Thyroid gland (tissue), 4 donors: ENCODE measurements at regions not wholly inside any gene's neighbourhood (a gene's known extent, or its start where the extent isn't known, plus 50 kb on each side); places are given as distances from the start of the nearest gene placed in this dataset.

Source experiments
- DNase-seq, 2 donors: peaks; one replicate each; pipeline ENCODE4 v3.0.0-alpha.2; 2019
- H3K27ac ChIP-seq, 3 donors: fragments of 200-600 bp; sonication (generic); 1 replicate in 2 of 3; 2 replicates in 1 of 3; pipeline ENCODE4 v1.5.1; 2016 to 2019; ENCODE audit warnings: mild to moderate bottlenecking in 1 of 3, moderate library complexity in 1 of 3
- H3K27me3 ChIP-seq: fragments of 200-600 bp; sonication (generic); one replicate; pipeline ENCODE4 v1.5.1; 2019
- H3K36me3 ChIP-seq, 2 donors: fragments of 200-600 bp; sonication (generic); one replicate each; pipeline ENCODE4 v1.5.1; 2016 to 2019
- H3K4me1 ChIP-seq, 2 donors: fragments of 200-600 bp; sonication (generic); one replicate each; pipeline ENCODE4 v1.5.1; 2017 to 2019
- H3K4me3 ChIP-seq, 3 donors: fragments of 200-600 bp; sonication (generic); replicated peaks in 1 of 3; 1 replicate in 2 of 3; 2 replicates in 1 of 3; pipeline ENCODE4 v1.5.1; 2016; ENCODE audit warnings: mild to moderate bottlenecking in 1 of 3
- H3K9me3 ChIP-seq: fragments of 200-600 bp; sonication (generic); one replicate; pipeline ENCODE4 v1.5.1; 2017
- POLR2A ChIP-seq, 2 donors: fragments of 450-650 bp; IDR thresholded peaks; one replicate each; pipeline ENCODE4 v1.6.1; 2017; ENCODE audit warnings: antibody characterized with exemption in 2 of 2, mild to moderate bottlenecking in 2 of 2, moderate library complexity in 1 of 2
- WGBS, 2 donors: methylation state at CpG; one replicate each; pipeline ENCODE4 v1.1.5; 2017; 5-methylcytosine and 5-hydroxymethylcytosine counted together
- intact Hi-C: fragments of 100-400 bp; cut with DNase I; formaldehyde crosslinking; loops from one replicate; pipeline ENCODE4 v1.15.1; 2023
- TF ChIP-seq, protein P1 (sequence below), 6 experiments: fragments of 200-600 bp in 3 of 6; fragments of 450-650 bp in 3 of 6; sonication (generic) in 3 of 6; IDR thresholded peaks; one replicate each; pipeline ENCODE4 v1.5.1; 2016 to 2019; ENCODE audit warnings: antibody characterized with exemption in 6 of 6, mild to moderate bottlenecking in 2 of 6, inconsistent platforms in 1 of 6, moderate library complexity in 1 of 6

- no peaks in the 10 kb centered on the region for H3K4me1 ChIP-seq
- no peak overlapping the region for H3K27ac ChIP-seq
- H3K27me3 ChIP-seq, result no peaks in the 10 kb centered on the region
- no peak overlapping the region for H3K4me3 ChIP-seq
- TF ChIP-seq, protein P1, sequence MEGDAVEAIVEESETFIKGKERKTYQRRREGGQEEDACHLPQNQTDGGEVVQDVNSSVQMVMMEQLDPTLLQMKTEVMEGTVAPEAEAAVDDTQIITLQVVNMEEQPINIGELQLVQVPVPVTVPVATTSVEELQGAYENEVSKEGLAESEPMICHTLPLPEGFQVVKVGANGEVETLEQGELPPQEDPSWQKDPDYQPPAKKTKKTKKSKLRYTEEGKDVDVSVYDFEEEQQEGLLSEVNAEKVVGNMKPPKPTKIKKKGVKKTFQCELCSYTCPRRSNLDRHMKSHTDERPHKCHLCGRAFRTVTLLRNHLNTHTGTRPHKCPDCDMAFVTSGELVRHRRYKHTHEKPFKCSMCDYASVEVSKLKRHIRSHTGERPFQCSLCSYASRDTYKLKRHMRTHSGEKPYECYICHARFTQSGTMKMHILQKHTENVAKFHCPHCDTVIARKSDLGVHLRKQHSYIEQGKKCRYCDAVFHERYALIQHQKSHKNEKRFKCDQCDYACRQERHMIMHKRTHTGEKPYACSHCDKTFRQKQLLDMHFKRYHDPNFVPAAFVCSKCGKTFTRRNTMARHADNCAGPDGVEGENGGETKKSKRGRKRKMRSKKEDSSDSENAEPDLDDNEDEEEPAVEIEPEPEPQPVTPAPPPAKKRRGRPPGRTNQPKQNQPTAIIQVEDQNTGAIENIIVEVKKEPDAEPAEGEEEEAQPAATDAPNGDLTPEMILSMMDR (IDR thresholded peaks at IDR 0.05), result no peak
- TF ChIP-seq POLR2A (IDR thresholded peaks at IDR 0.05), result no peak
- no peaks in the 10 kb centered on the region for H3K36me3 ChIP-seq
- H3K9me3 ChIP-seq, result no peaks in the 10 kb centered on the region
- DNase-seq, result no peak
- WGBS, 2 donors, result 68 to 73% methylated on average over 10 of the region's 10 CpGs
- intact Hi-C loops, result no loop called here
Measured at GRCh38 chr2:167776359-167776758, 471.0 kb downstream of the STK39 start.

GRCh38 chr2:167771628-167772027 lies 475.8 kb downstream of the STK39 start:
- Histone ChIP-seq H3K4me1 (no peaks in the 10 kb centered on the region), H3K27ac (no peak overlapping the region), H3K4me3 (no peak overlapping the region), H3K27me3 (no peaks in the 10 kb centered on the region), H3K9me3 (no peaks in the 10 kb centered on the region), H3K36me3 (no peaks in the 10 kb centered on the region)
- 76 to 85% methylated on average over 2 of the region's 2 CpGs for WGBS, 2 donors
- DNase-seq, result no peak
- intact Hi-C loops, result no loop called here
- TF ChIP-seq POLR2A (IDR thresholded peaks at IDR 0.05), result no peak
- TF ChIP-seq, protein P1 (IDR thresholded peaks at IDR 0.05), result no peak

DNA sequence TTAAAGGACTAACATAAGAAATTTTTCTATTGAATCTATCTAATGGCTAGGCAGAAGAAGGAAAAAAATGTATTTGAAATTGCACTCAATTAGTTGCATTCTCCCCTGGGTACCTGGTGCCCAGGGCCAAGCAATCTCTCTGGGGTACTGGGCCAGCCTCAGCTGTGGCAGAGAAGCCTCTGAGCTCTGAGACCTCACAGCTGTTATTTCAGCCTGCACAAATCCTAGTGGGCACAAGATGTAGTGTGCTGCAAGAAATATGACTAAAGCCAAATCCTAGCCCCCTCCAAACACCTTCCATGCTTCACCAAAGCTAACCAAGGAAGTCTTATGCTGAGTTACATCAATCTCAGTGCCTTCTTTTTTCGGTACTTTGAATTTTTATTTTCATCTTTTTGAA lies 478.4 kb downstream of the STK39 start:
- no peaks in the 10 kb centered on the region for H3K9me3 ChIP-seq
- no peaks in the 10 kb centered on the region for H3K4me1 ChIP-seq
- no peak overlapping the region for H3K4me3 ChIP-seq
- H3K27me3 ChIP-seq, result no peaks in the 10 kb centered on the region
- TF ChIP-seq, protein P1 (IDR thresholded peaks at IDR 0.05), result no peak
- TF ChIP-seq POLR2A (IDR thresholded peaks at IDR 0.05), result no peak
- WGBS, 2 donors, result 82 to 92% methylated on average over 1 of the region's 1 CpG
- DNase-seq, result no peak
- H3K36me3 ChIP-seq, result no peaks in the 10 kb centered on the region
- H3K27ac ChIP-seq, result no peak overlapping the region
- intact Hi-C loops, result no loop called here

GRCh38 chr2:167767830-167768229 lies 479.6 kb downstream of the STK39 start:
- H3K4me3 ChIP-seq, result no peak overlapping the region
- intact Hi-C loops, result no loop called here
- H3K9me3 ChIP-seq, result no peaks in the 10 kb centered on the region

DNA sequence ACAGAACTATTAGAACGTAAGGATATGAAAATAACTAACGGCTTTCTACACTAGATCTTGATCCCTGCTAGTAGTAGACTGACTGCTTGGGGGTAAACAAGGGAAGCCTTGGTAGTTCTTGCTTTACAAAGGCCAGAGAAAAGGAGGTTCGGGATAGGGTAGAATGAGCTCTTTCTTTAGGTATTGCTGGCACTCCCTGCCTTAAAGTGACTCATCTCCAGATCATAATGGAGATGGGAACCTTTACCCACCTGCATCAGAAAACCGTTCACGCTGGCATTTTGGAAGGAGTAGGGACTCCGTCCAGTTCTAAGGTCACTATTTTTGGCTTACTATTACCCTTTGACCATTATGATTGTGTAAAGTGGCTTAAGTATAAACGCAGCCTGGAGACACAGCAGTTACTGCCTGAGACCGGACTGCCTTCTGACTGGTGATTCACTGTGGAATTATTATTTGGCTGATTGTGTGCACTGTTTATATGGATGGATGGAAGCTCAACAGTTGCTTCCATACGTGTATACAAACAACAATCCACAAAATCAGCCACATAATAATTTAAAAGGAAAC lies 482.5 kb downstream of the STK39 start:
- 92 to 94% methylated on average over 9 of the region's 9 CpGs for WGBS, 2 donors
- H3K4me3 ChIP-seq, result no peak overlapping the region
- TF ChIP-seq, protein P1 (IDR thresholded peaks at IDR 0.05), result no peak
- no peak for TF ChIP-seq POLR2A (IDR thresholded peaks at IDR 0.05)
- no peaks in the 10 kb centered on the region for H3K4me1 ChIP-seq
- H3K9me3 ChIP-seq, result no peaks in the 10 kb centered on the region
- no peak overlapping the region for H3K27ac ChIP-seq
- no peaks in the 10 kb centered on the region for H3K36me3 ChIP-seq
- intact Hi-C loops, result no loop called here
- no peak for DNase-seq
- H3K27me3 ChIP-seq, result no peaks in the 10 kb centered on the region

More at GRCh38 chr2:167767830-167768229, 479.6 kb downstream of the STK39 start:
- DNase-seq, result no peak
- TF ChIP-seq POLR2A (IDR thresholded peaks at IDR 0.05), result no peak
- TF ChIP-seq, protein P1 (IDR thresholded peaks at IDR 0.05), result no peak
- no peaks in the 10 kb centered on the region for H3K4me1 ChIP-seq
- H3K36me3 ChIP-seq, result no peaks in the 10 kb centered on the region
- no peak overlapping the region for H3K27ac ChIP-seq
- H3K27me3 ChIP-seq, result no peaks in the 10 kb centered on the region
